GM23248 (cell line): ENCODE measurements at regions not wholly inside any gene's neighbourhood (a gene's known extent, or its start where the extent isn't known, plus 50 kb on each side); places are given as distances from the start of the nearest gene placed in this dataset.
"Not testable (repeated sequence)": the region's sequence is repeated elsewhere in the genome, so short reads cannot be mapped to it uniquely, and the experiment has no call there.

ENCODE experiments used
- DNase-seq: peaks from one replicate; pipeline ENCODE4 v3.0.0-alpha.2; 2015
- H2AFZ ChIP-seq: fragments of 200-600 bp; sonication (generic); 2 replicates; pipeline ENCODE4 v1.6.1; 2016; ENCODE audit warnings: antibody characterized with exemption
- H3F3A ChIP-seq: fragments of 200-600 bp; sonication (generic); 2 replicates; pipeline ENCODE4 v1.6.1; 2016; ENCODE audit warnings: mild to moderate bottlenecking, antibody characterized with exemption, mixed run types; ENCODE audit not compliant: insufficient read depth
- H3K27ac ChIP-seq: fragments of 200-600 bp; sonication (generic); 2 replicates; pipeline ENCODE4 v1.5.1; 2016; ENCODE audit warnings: mild to moderate bottlenecking
- H3K27me3 ChIP-seq: fragments of 200-600 bp; sonication (generic); replicated peaks from 2 replicates; pipeline ENCODE4 v1.6.1; 2016; ENCODE audit warnings: mild to moderate bottlenecking; ENCODE audit not compliant: insufficient read depth
- H3K36me3 ChIP-seq: fragments of 200-600 bp; sonication (generic); 2 replicates; pipeline ENCODE4 v1.6.1; 2016; ENCODE audit warnings: low read depth, mild to moderate bottlenecking
- H3K4me1 ChIP-seq: fragments of 200-600 bp; sonication (generic); 2 replicates; pipeline ENCODE4 v1.6.1; 2016; ENCODE audit warnings: mild to moderate bottlenecking; ENCODE audit not compliant: insufficient read depth
- H3K4me2 ChIP-seq: fragments of 200-600 bp; sonication (generic); one replicate; pipeline ENCODE4 v1.6.1; 2016; ENCODE audit warnings: mild to moderate bottlenecking; ENCODE audit not compliant: unreplicated experiment
- H3K4me3 ChIP-seq: fragments of 200-600 bp; sonication (generic); 2 replicates; pipeline ENCODE4 v1.5.1; 2016; ENCODE audit warnings: mild to moderate bottlenecking
- H3K79me2 ChIP-seq: fragments of 200-600 bp; sonication (generic); 2 replicates; pipeline ENCODE4 v1.6.1; 2016; ENCODE audit warnings: mild to moderate bottlenecking; ENCODE audit not compliant: insufficient read depth
- H3K9ac ChIP-seq: fragments of 200-600 bp; sonication (generic); 2 replicates; pipeline ENCODE4 v1.6.1; 2016; ENCODE audit warnings: mild to moderate bottlenecking
- H3K9me2 ChIP-seq: fragments of 200-600 bp; sonication (generic); 2 replicates; pipeline ENCODE4 v1.6.1; 2016; ENCODE audit warnings: mixed run types, mild to moderate bottlenecking, moderate library complexity; ENCODE audit not compliant: insufficient read depth
- H3K9me3 ChIP-seq: fragments of 200-600 bp; sonication (generic); one replicate; pipeline ENCODE4 v1.6.1; 2017; ENCODE audit warnings: low read depth
- H4K20me1 ChIP-seq: fragments of 200-600 bp; sonication (generic); 2 replicates; pipeline ENCODE4 v1.6.0; 2016; ENCODE audit not compliant: insufficient read depth
- EZH2 ChIP-seq: fragments of 200-600 bp; sonication (generic); IDR thresholded peaks from 2 replicates; pipeline ENCODE4 v1.6.1; 2018; ENCODE audit warnings: antibody characterized with exemption, mild to moderate bottlenecking; ENCODE audit not compliant: insufficient read depth, poor library complexity, severe bottlenecking
- EZH2phosphoT487 ChIP-seq: fragments of 200-600 bp; sonication (generic); IDR thresholded peaks from 2 replicates; pipeline ENCODE4 v1.6.1; 2018; ENCODE audit warnings: antibody characterized with exemption, moderate library complexity, mild to moderate bottlenecking, low read depth; ENCODE audit not compliant: insufficient read depth
- WGBS, 2 experiments: methylation state at CpG; one replicate each; pipeline ENCODE4 v1.1.6; 2015 to 2017; ENCODE audit warnings: low lambda C conversion rate in 2 of 2, low coverage in 1 of 2; ENCODE audit errors: missing lambda C conversion rate in 2 of 2; 5-methylcytosine and 5-hydroxymethylcytosine counted together
- in situ Hi-C: fragments of 300-500 bp; cut with MboI; formaldehyde crosslinking; loops from 2 replicates; pipeline ENCODE4 v1.15.0; 2020

- Histone ChIP-seq H3K4me1 (no peaks in the 10 kb centered on the region), H3K4me2 (no peak overlapping the region), H3K36me3 (no peaks in the 10 kb centered on the region), H3K79me2 (no peaks in the 10 kb centered on the region), H3F3A (no peaks in the 10 kb centered on the region), H3K27ac (no peak overlapping the region), H3K9me3 (no peaks in the 10 kb centered on the region), H4K20me1 (no peaks in the 10 kb centered on the region), H3K27me3 (no peaks in the 10 kb centered on the region), H3K9me2 (no peaks in the 10 kb centered on the region), H3K4me3 (no peak overlapping the region), H3K9ac (no peak overlapping the region), H2AFZ (no peak overlapping the region)
- in situ Hi-C loops: no loop called here
- no peak for DNase-seq
- TF ChIP-seq EZH2 (no peak), EZH2phosphoT487 (no peak)
- WGBS, 2 experiments: 14 to 16% methylated on average over 5 of the region's 5 CpGs
Measured at GRCh38 chr20:12740647-12741046, 268.1 kb upstream of the SPTLC3 start.

- in situ Hi-C loops: no loop called here
- no peaks in the 10 kb centered on the region for H3K9me2 ChIP-seq
- H2AFZ ChIP-seq: no peak overlapping the region
- H3K4me3 ChIP-seq: no peak overlapping the region
- no peaks in the 10 kb centered on the region for H3K79me2 ChIP-seq
- no peaks in the 10 kb centered on the region for H3K27me3 ChIP-seq
- no peaks in the 10 kb centered on the region for H3K36me3 ChIP-seq
- no peaks in the 10 kb centered on the region for H3K4me1 ChIP-seq
- H3K27ac ChIP-seq: no peak overlapping the region
- no peak overlapping the region for H3K4me2 ChIP-seq
- no peaks in the 10 kb centered on the region for H3F3A ChIP-seq
- H3K9me3 ChIP-seq: no peaks in the 10 kb centered on the region
- TF ChIP-seq EZH2phosphoT487 (no peak), EZH2 (no peak)
- H3K9ac ChIP-seq: no peak overlapping the region
- no peak for DNase-seq
- WGBS, 2 experiments: 21 to 30% methylated on average over 2 of the region's 2 CpGs
- no peaks in the 10 kb centered on the region for H4K20me1 ChIP-seq
Measured at GRCh38 chr20:12744037-12744436, 264.7 kb upstream of the SPTLC3 start.

- no peak for TF ChIP-seq EZH2phosphoT487
- no peak for TF ChIP-seq EZH2
- H3K9ac ChIP-seq: no peak overlapping the region
- H3K4me1 ChIP-seq: no peaks in the 10 kb centered on the region
- DNase-seq: no peak
- no peaks in the 10 kb centered on the region for H3K79me2 ChIP-seq
- H3K9me2 ChIP-seq: no peaks in the 10 kb centered on the region
- no peaks in the 10 kb centered on the region for H3K27me3 ChIP-seq
- no peak overlapping the region for H3K27ac ChIP-seq
- no peaks in the 10 kb centered on the region for H3K36me3 ChIP-seq
- H3K4me2 ChIP-seq: no peak overlapping the region
- H3K9me3 ChIP-seq: no peaks in the 10 kb centered on the region
- in situ Hi-C loops: no loop called here
- WGBS, 2 experiments: 0% methylated on average over 1 of the region's 1 CpG
- H3K4me3 ChIP-seq: no peak overlapping the region
- no peak overlapping the region for H2AFZ ChIP-seq
- H4K20me1 ChIP-seq: no peaks in the 10 kb centered on the region
- H3F3A ChIP-seq: no peaks in the 10 kb centered on the region
Measured at GRCh38 chr20:12748359-12748994, 260.3 kb upstream of the SPTLC3 start.

GRCh38 chr20:12750221-12750620, 258.6 kb upstream of the SPTLC3 start:
- Histone ChIP-seq H3K27me3 (no peaks in the 10 kb centered on the region), H3K79me2 (no peaks in the 10 kb centered on the region), H2AFZ (no peak overlapping the region), H3K4me3 (no peak overlapping the region), H3K4me2 (no peak overlapping the region), H3K9me3 (no peaks in the 10 kb centered on the region), H3K9ac (no peak overlapping the region), H4K20me1 (no peaks in the 10 kb centered on the region), H3K36me3 (no peaks in the 10 kb centered on the region), H3K27ac (no peak overlapping the region), H3F3A (no peaks in the 10 kb centered on the region), H3K9me2 (no peaks in the 10 kb centered on the region), H3K4me1 (no peaks in the 10 kb centered on the region)
- no peak for DNase-seq
- WGBS, 2 experiments: 1 to 2% methylated on average over 6 of the region's 6 CpGs
- in situ Hi-C loops: no loop called here
- no peak for TF ChIP-seq EZH2
- no peak for TF ChIP-seq EZH2phosphoT487

- H3K4me3 ChIP-seq, in situ Hi-C loops: not testable (repeated sequence)
Measured at GRCh38 chr20:12752900-12753693, 255.7 kb upstream of the SPTLC3 start.

GRCh38 chr20:12753742-12754141, 255.0 kb upstream of the SPTLC3 start:
- H3K4me3 ChIP-seq, H3K36me3 ChIP-seq, H3K9ac ChIP-seq, H3K27ac ChIP-seq, in situ Hi-C loops, H3K79me2 ChIP-seq, H3K27me3 ChIP-seq, H4K20me1 ChIP-seq, H3K9me3 ChIP-seq, H3K4me1 ChIP-seq, DNase-seq, H2AFZ ChIP-seq, H3K4me2 ChIP-seq, H3K9me2 ChIP-seq, H3F3A ChIP-seq: not testable (repeated sequence)
- WGBS, 2 experiments: 29 to 33% methylated on average over 3 of the region's 3 CpGs

More at GRCh38 chr20:12752900-12753693, 255.7 kb upstream of the SPTLC3 start:
- H3K9ac ChIP-seq, H4K20me1 ChIP-seq, H3K36me3 ChIP-seq, H2AFZ ChIP-seq, H3K79me2 ChIP-seq, H3K9me2 ChIP-seq, DNase-seq, H3K4me1 ChIP-seq, H3F3A ChIP-seq, H3K27me3 ChIP-seq, H3K27ac ChIP-seq, H3K4me2 ChIP-seq, H3K9me3 ChIP-seq: not testable (repeated sequence)
- WGBS, 2 experiments: 33 to 35% methylated on average over 9 of the region's 9 CpGs
